ENCODE measurements at regions not wholly inside any gene's neighbourhood (a gene's known extent, or its start where the extent isn't known, plus 50 kb on each side); places are given as distances from the start of the nearest gene placed in this dataset.
"Not testable (repeated sequence)": the region's sequence is repeated elsewhere in the genome, so short reads cannot be mapped to it uniquely, and the experiment has no call there.

GRCh38 chr3:26091096-26091495, 301.2 kb downstream of the OXSM start:
- H3K9me3 ChIP-seq (ENCODE audit: control insufficient read depth in 2 of 2, insufficient read depth in 1 of 2, low read depth in 1 of 2, low read length in 1 of 2) = peaks cover 3 to 8% of the 10 kb centered on the region in 2 donors
- H3K27ac ChIP-seq (ENCODE audit: low read depth in 2 of 2, low read length in 1 of 2) = no peak overlapping the region
- H3K4me3 ChIP-seq (ENCODE audit: low read depth in 1 of 2, low read length in 2 of 2) = no peak overlapping the region
- H3K4me1 ChIP-seq (ENCODE audit: control insufficient read depth in 2 of 2, insufficient read depth in 2 of 2, low read length in 1 of 2) = no peaks in the 10 kb centered on the region
- peaks cover 0 to 2% of the 10 kb centered on the region in 2 donors for H3K36me3 ChIP-seq (ENCODE audit: control insufficient read depth in 2 of 2, insufficient read depth in 2 of 2, low read length in 1 of 2)
- no peaks in the 10 kb centered on the region for H3K27me3 ChIP-seq (ENCODE audit: control insufficient read depth in 1 of 2, insufficient read depth in 2 of 2, low read length in 2 of 2)

- peaks cover 3 to 8% of the 10 kb centered on the region in 2 donors for H3K9me3 ChIP-seq (ENCODE audit: control insufficient read depth in 2 of 2, insufficient read depth in 1 of 2, low read depth in 1 of 2, low read length in 1 of 2)
- WGBS, 2 donors = 10 to 31% methylated on average over 1 of the region's 1 CpG
- H3K27ac ChIP-seq (ENCODE audit: low read depth in 2 of 2, low read length in 1 of 2) = no peak overlapping the region
- no peak overlapping the region for H3K4me3 ChIP-seq (ENCODE audit: low read depth in 1 of 2, low read length in 2 of 2)
- H3K27me3 ChIP-seq (ENCODE audit: control insufficient read depth in 1 of 2, insufficient read depth in 2 of 2, low read length in 2 of 2) = no peaks in the 10 kb centered on the region
- no peaks in the 10 kb centered on the region for H3K4me1 ChIP-seq (ENCODE audit: control insufficient read depth in 2 of 2, insufficient read depth in 2 of 2, low read length in 1 of 2)
- peaks cover 0 to 2% of the 10 kb centered on the region in 2 donors for H3K36me3 ChIP-seq (ENCODE audit: control insufficient read depth in 2 of 2, insufficient read depth in 2 of 2, low read length in 1 of 2)
Measured at GRCh38 chr3:26091626-26092025, 301.7 kb downstream of the OXSM start.

- not testable (repeated sequence) for H3K4me1 ChIP-seq (ENCODE audit: control insufficient read depth in 2 of 2, insufficient read depth in 2 of 2, low read length in 1 of 2); H3K4me3 ChIP-seq (ENCODE audit: low read depth in 1 of 2, low read length in 2 of 2); H3K9me3 ChIP-seq (ENCODE audit: control insufficient read depth in 2 of 2, insufficient read depth in 1 of 2, low read depth in 1 of 2, low read length in 1 of 2); H3K27me3 ChIP-seq (ENCODE audit: control insufficient read depth in 1 of 2, insufficient read depth in 2 of 2, low read length in 2 of 2); H3K36me3 ChIP-seq (ENCODE audit: control insufficient read depth in 2 of 2, insufficient read depth in 2 of 2, low read length in 1 of 2); H3K27ac ChIP-seq (ENCODE audit: low read depth in 2 of 2, low read length in 1 of 2)
- 91 to 92% methylated on average over 4 of the region's 4 CpGs for WGBS, 2 donors
Measured at GRCh38 chr3:26097111-26097510, 307.2 kb downstream of the OXSM start.

GRCh38 chr3:26099692-26100091, 309.8 kb downstream of the OXSM start:
- H3K9me3 ChIP-seq (ENCODE audit: control insufficient read depth in 2 of 2, insufficient read depth in 1 of 2, low read depth in 1 of 2, low read length in 1 of 2) = peaks cover 0 to 2% of the 10 kb centered on the region in 2 donors
- H3K36me3 ChIP-seq (ENCODE audit: control insufficient read depth in 2 of 2, insufficient read depth in 2 of 2, low read length in 1 of 2) = no peaks in the 10 kb centered on the region
- H3K27me3 ChIP-seq (ENCODE audit: control insufficient read depth in 1 of 2, insufficient read depth in 2 of 2, low read length in 2 of 2) = no peaks in the 10 kb centered on the region
- H3K4me3 ChIP-seq (ENCODE audit: low read depth in 1 of 2, low read length in 2 of 2) = no peak overlapping the region
- no peaks in the 10 kb centered on the region for H3K4me1 ChIP-seq (ENCODE audit: control insufficient read depth in 2 of 2, insufficient read depth in 2 of 2, low read length in 1 of 2)
- no peak overlapping the region for H3K27ac ChIP-seq (ENCODE audit: low read depth in 2 of 2, low read length in 1 of 2)

- H3K9me3 ChIP-seq (ENCODE audit: control insufficient read depth in 2 of 2, insufficient read depth in 1 of 2, low read depth in 1 of 2, low read length in 1 of 2) = peaks cover 0 to 2% of the 10 kb centered on the region in 2 donors
- no peaks in the 10 kb centered on the region for H3K4me1 ChIP-seq (ENCODE audit: control insufficient read depth in 2 of 2, insufficient read depth in 2 of 2, low read length in 1 of 2)
- H3K36me3 ChIP-seq (ENCODE audit: control insufficient read depth in 2 of 2, insufficient read depth in 2 of 2, low read length in 1 of 2) = no peaks in the 10 kb centered on the region
- H3K4me3 ChIP-seq (ENCODE audit: low read depth in 1 of 2, low read length in 2 of 2) = no peak overlapping the region
- no peaks in the 10 kb centered on the region for H3K27me3 ChIP-seq (ENCODE audit: control insufficient read depth in 1 of 2, insufficient read depth in 2 of 2, low read length in 2 of 2)
- 58 to 68% methylated on average over 1 of the region's 1 CpG for WGBS, 2 donors
- H3K27ac ChIP-seq (ENCODE audit: low read depth in 2 of 2, low read length in 1 of 2) = no peak overlapping the region
Measured at GRCh38 chr3:26100176-26100575, 310.3 kb downstream of the OXSM start.

- Histone ChIP-seq H3K9me3 (ENCODE audit: control insufficient read depth in 2 of 2, insufficient read depth in 1 of 2, low read depth in 1 of 2, low read length in 1 of 2) (no peaks in the 10 kb centered on the region), H3K4me1 (ENCODE audit: control insufficient read depth in 2 of 2, insufficient read depth in 2 of 2, low read length in 1 of 2) (no peaks in the 10 kb centered on the region), H3K4me3 (ENCODE audit: low read depth in 1 of 2, low read length in 2 of 2) (no peak overlapping the region), H3K27me3 (ENCODE audit: control insufficient read depth in 1 of 2, insufficient read depth in 2 of 2, low read length in 2 of 2) (no peaks in the 10 kb centered on the region), H3K36me3 (ENCODE audit: control insufficient read depth in 2 of 2, insufficient read depth in 2 of 2, low read length in 1 of 2) (no peaks in the 10 kb centered on the region), H3K27ac (ENCODE audit: low read depth in 2 of 2, low read length in 1 of 2) (no peak overlapping the region)
- WGBS, 2 donors = 72 to 80% methylated on average over 1 of the region's 1 CpG
Measured at GRCh38 chr3:26102376-26102775, 312.5 kb downstream of the OXSM start.

- Histone ChIP-seq H3K27me3 (ENCODE audit: control insufficient read depth in 1 of 2, insufficient read depth in 2 of 2, low read length in 2 of 2) (no peaks in the 10 kb centered on the region), H3K9me3 (ENCODE audit: control insufficient read depth in 2 of 2, insufficient read depth in 1 of 2, low read depth in 1 of 2, low read length in 1 of 2) (no peaks in the 10 kb centered on the region), H3K27ac (ENCODE audit: low read depth in 2 of 2, low read length in 1 of 2) (no peak overlapping the region), H3K4me1 (ENCODE audit: control insufficient read depth in 2 of 2, insufficient read depth in 2 of 2, low read length in 1 of 2) (no peaks in the 10 kb centered on the region), H3K36me3 (ENCODE audit: control insufficient read depth in 2 of 2, insufficient read depth in 2 of 2, low read length in 1 of 2) (no peaks in the 10 kb centered on the region), H3K4me3 (ENCODE audit: low read depth in 1 of 2, low read length in 2 of 2) (no peak overlapping the region)
- 13 to 20% methylated on average over 2 of the region's 2 CpGs for WGBS, 2 donors
Measured at GRCh38 chr3:26104851-26105251, 315.0 kb downstream of the OXSM start.

GRCh38 chr3:26105261-26105660, 315.4 kb downstream of the OXSM start:
- no peaks in the 10 kb centered on the region for H3K36me3 ChIP-seq (ENCODE audit: control insufficient read depth in 2 of 2, insufficient read depth in 2 of 2, low read length in 1 of 2)
- 50 to 59% methylated on average over 4 of the region's 4 CpGs for WGBS, 2 donors
- H3K9me3 ChIP-seq (ENCODE audit: control insufficient read depth in 2 of 2, insufficient read depth in 1 of 2, low read depth in 1 of 2, low read length in 1 of 2) = no peaks in the 10 kb centered on the region
- no peaks in the 10 kb centered on the region for H3K27me3 ChIP-seq (ENCODE audit: control insufficient read depth in 1 of 2, insufficient read depth in 2 of 2, low read length in 2 of 2)
- H3K4me1 ChIP-seq (ENCODE audit: control insufficient read depth in 2 of 2, insufficient read depth in 2 of 2, low read length in 1 of 2) = no peaks in the 10 kb centered on the region
- no peak overlapping the region for H3K4me3 ChIP-seq (ENCODE audit: low read depth in 1 of 2, low read length in 2 of 2)
- no peak overlapping the region for H3K27ac ChIP-seq (ENCODE audit: low read depth in 2 of 2, low read length in 1 of 2)

- Histone ChIP-seq H3K9me3 (ENCODE audit: control insufficient read depth in 2 of 2, insufficient read depth in 1 of 2, low read depth in 1 of 2, low read length in 1 of 2) (no peaks in the 10 kb centered on the region), H3K4me3 (ENCODE audit: low read depth in 1 of 2, low read length in 2 of 2) (no peak overlapping the region), H3K4me1 (ENCODE audit: control insufficient read depth in 2 of 2, insufficient read depth in 2 of 2, low read length in 1 of 2) (no peaks in the 10 kb centered on the region), H3K36me3 (ENCODE audit: control insufficient read depth in 2 of 2, insufficient read depth in 2 of 2, low read length in 1 of 2) (no peaks in the 10 kb centered on the region), H3K27ac (ENCODE audit: low read depth in 2 of 2, low read length in 1 of 2) (no peak overlapping the region), H3K27me3 (ENCODE audit: control insufficient read depth in 1 of 2, insufficient read depth in 2 of 2, low read length in 2 of 2) (no peaks in the 10 kb centered on the region)
- 18 to 27% methylated on average over 2 of the region's 2 CpGs for WGBS, 2 donors
Measured at GRCh38 chr3:26106228-26106627, 316.3 kb downstream of the OXSM start.

GRCh38 chr3:26108846-26109489, 319.1 kb downstream of the OXSM start:
- no peak overlapping the region for H3K4me3 ChIP-seq (ENCODE audit: low read depth in 1 of 2, low read length in 2 of 2)
- H3K4me1 ChIP-seq (ENCODE audit: control insufficient read depth in 2 of 2, insufficient read depth in 2 of 2, low read length in 1 of 2) = no peaks in the 10 kb centered on the region
- no peaks in the 10 kb centered on the region for H3K36me3 ChIP-seq (ENCODE audit: control insufficient read depth in 2 of 2, insufficient read depth in 2 of 2, low read length in 1 of 2)
- H3K27me3 ChIP-seq (ENCODE audit: control insufficient read depth in 1 of 2, insufficient read depth in 2 of 2, low read length in 2 of 2) = no peaks in the 10 kb centered on the region
- no peak overlapping the region for H3K27ac ChIP-seq (ENCODE audit: low read depth in 2 of 2, low read length in 1 of 2)
- WGBS, 2 donors = 67 to 70% methylated on average over 2 of the region's 2 CpGs
- H3K9me3 ChIP-seq (ENCODE audit: control insufficient read depth in 2 of 2, insufficient read depth in 1 of 2, low read depth in 1 of 2, low read length in 1 of 2) = no peaks in the 10 kb centered on the region
